ENCODE measurements at regions not wholly inside any gene's neighbourhood (a gene's known extent, or its start where the extent isn't known, plus 50 kb on each side); places are given as distances from the start of the nearest gene placed in this dataset.

- TF ChIP-seq ZNF462 (CRISPR knock-in tag; IDR thresholded peaks at IDR 0.05) (no peak), CTCF (conservative IDR thresholded peaks at IDR 0.05; ENCODE audit: low read depth in 2 of 2) (no peak), JUNB (IDR thresholded peaks at IDR 0.05; ENCODE audit: unreplicated experiment) (no peak), EZH2 (IDR thresholded peaks at IDR 0.05; ENCODE audit: low read depth, unreplicated experiment) (no peak), NANOG (IDR thresholded peaks at IDR 0.05; ENCODE audit: borderline replicate concordance) (no peak)
These were observed 325.7 kb upstream of the BTBD3 start (continued) for GRCh38 chr20:11591965-11592364.

- H3F3A ChIP-seq (replicated peaks; ENCODE audit: low read depth), result no peaks in the 10 kb centered on the region
- peaks cover 9% of the 10 kb centered on the region; the same call in 1 of the 2 replicates for H3K9me2 ChIP-seq (ENCODE audit: insufficient read depth)
- no peak overlapping the region for H3K27ac ChIP-seq (ENCODE audit: low read depth)
- Mint-ChIP-seq H3K27ac (no peak overlapping the region), H3K27me3 (ENCODE audit: insufficient read depth, low read depth, poor library complexity) (peaks cover 6% of the 10 kb centered on the region), H3K36me3 (ENCODE audit: low read depth) (no peaks in the 10 kb centered on the region), H3K4me3 (no peak overlapping the region), H3K4me1 (no peaks in the 10 kb centered on the region), H3K9me3 (0 out of 3 replicates have a peak, but pooled peaks cover 2% of the 10 kb centered on the region)
- no peaks in the 10 kb centered on the region for H4K20me1 ChIP-seq (replicated peaks; ENCODE audit: insufficient read depth)
- no peak overlapping the region for H3K4me2 ChIP-seq
- H3K79me2 ChIP-seq (replicated peaks; ENCODE audit: insufficient read depth), result no peaks in the 10 kb centered on the region
- TF ChIP-seq CTCF (conservative IDR thresholded peaks at IDR 0.05; ENCODE audit: low read depth in 2 of 2) (no peak), CREB1 (CRISPR knock-in tag; IDR thresholded peaks at IDR 0.05; ENCODE audit: low read depth) (no peak), ETS1 (IDR thresholded peaks at IDR 0.05) (no peak)
- ATAC-seq (no peak), DNase-seq (ENCODE audit: low spot score) (no peak)
- H3K4me1 ChIP-seq (ENCODE audit: insufficient read depth), result no peaks in the 10 kb centered on the region
- no peak overlapping the region for H2AFZ ChIP-seq
- H3K36me3 ChIP-seq (ENCODE audit: insufficient read depth), result no peaks in the 10 kb centered on the region
- H3K4me3 ChIP-seq, result no peak overlapping the region
- H3K27me3 ChIP-seq (ENCODE audit: insufficient read depth), result no peaks in the 10 kb centered on the region
These were observed 313.4 kb upstream of the BTBD3 start for GRCh38 chr20:11604339-11604738.

Data from GM23338 (cell line).